SKM-1 treated with dmso at 0.1 percent for 144 hours (cell line): ENCODE measurements at regions not wholly inside any gene's neighbourhood (a gene's known extent, or its start where the extent isn't known, plus 50 kb on each side); places are given as distances from the start of the nearest gene placed in this dataset.
A peak's percentile ranks its signal among the peaks of the same experiment; 100 is the strongest.

Source experiments
- DNase-seq: peaks from one replicate; lab custom pipeline; 2025; ENCODE audit not compliant: unreplicated experiment; lab: John Stamatoyannopoulos, UW

DNA sequence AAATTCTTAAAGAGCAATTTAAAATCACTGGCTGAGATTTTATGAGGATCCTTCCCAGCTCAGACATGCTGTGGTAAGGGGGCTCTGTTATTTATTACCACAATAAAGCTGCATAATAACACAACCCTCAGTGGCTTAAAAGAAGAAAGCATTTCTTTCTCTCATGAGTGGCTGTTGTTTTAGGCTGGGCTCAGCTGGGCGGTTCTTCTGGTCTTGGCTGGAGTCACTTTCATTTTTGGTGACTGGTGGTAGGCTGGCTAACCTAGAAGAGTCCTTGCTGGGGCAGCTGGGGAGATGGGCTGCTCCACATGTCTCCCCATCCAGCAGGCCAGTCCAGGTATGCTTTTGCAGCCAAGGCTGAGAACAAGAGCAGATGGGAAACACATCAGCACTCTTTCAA, 113.0 kb upstream of the MSX1 start:
- DNase-seq: no peak

- DNase-seq: no peak
Observed at GRCh38 chr4:4740071-4740470, 119.4 kb upstream of the MSX1 start.

- DNase-seq: no peak
Observed at GRCh38 chr4:4735870-4736269, 123.6 kb upstream of the MSX1 start.

- DNase-seq: no peak
Observed at GRCh38 chr4:4735136-4735750, 124.2 kb upstream of the MSX1 start.

DNA sequence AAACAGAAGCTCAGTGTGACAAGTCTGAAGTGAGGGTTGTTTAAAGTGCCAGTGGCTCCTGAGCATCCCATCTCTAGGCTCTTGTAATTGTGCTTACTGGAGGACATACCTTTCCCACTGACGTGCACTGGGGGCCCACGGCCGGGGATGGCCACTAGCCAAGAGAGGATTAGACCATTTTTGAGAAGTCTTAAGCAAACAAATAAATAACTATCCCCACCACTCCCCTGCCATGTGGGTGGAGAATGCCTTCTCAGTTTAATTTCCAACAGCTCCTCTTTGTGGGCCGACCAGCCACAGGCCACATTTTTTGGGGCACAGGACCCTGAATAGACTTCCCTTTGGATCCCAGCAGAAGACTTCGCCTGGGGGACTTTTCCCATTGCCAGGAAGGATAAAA, 125.0 kb upstream of the MSX1 start:
- DNase-seq: no peak

DNA sequence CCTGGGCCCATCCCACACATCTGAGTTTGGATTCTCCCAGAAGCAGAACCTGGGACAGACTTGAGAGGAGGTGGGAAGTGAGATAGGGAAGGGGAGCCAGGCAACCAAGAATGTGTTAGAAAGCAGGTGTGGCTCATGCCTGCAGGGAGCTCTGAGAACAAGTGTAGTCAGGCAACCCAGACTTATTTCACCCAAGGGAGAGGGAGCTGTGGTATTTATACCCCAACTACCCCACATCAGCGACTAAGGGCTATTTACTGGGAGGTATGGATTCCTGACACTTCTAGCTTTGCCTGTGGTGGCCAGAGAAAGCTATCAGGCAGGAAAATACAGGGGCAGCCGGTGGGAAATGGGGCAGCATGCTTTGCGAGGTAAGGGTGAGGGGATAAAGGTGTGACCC, 125.8 kb upstream of the MSX1 start:
- no peak for DNase-seq

GRCh38 chr4:4730249-4730648, 129.2 kb upstream of the MSX1 start:
- no peak for DNase-seq

- DNase-seq: no peak
Observed at GRCh38 chr4:4729206-4729605, 130.3 kb upstream of the MSX1 start.

- no peak for DNase-seq
Observed at GRCh38 chr4:4727536-4727935, 131.9 kb upstream of the MSX1 start.

- no peak for DNase-seq
Observed at GRCh38 chr4:4726051-4726450, 133.4 kb upstream of the MSX1 start.

GRCh38 chr4:4724321-4724720, 135.1 kb upstream of the MSX1 start:
- no peak for DNase-seq

GRCh38 chr4:4721636-4722035, 137.8 kb upstream of the MSX1 start:
- DNase-seq: no peak

DNA sequence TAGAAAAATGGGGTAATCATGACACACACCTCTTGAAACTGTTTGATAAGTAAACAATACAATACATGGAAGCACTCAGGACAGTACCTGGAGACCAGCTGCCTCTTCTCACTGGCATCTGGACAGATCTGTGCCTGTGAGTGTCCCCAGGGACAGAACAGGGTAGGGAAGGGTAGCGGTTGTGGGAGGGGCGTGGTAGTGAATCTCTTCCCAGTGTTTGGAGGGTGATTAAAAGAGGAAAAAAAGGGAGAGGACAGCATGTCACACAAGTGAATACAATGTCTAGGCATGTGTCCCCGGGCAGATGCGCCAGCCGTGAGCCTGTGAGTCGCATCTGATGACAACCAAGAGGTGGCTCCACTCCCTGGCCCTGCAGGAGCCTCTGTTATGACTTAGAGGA, 138.8 kb upstream of the MSX1 start:
- no peak for DNase-seq

DNA sequence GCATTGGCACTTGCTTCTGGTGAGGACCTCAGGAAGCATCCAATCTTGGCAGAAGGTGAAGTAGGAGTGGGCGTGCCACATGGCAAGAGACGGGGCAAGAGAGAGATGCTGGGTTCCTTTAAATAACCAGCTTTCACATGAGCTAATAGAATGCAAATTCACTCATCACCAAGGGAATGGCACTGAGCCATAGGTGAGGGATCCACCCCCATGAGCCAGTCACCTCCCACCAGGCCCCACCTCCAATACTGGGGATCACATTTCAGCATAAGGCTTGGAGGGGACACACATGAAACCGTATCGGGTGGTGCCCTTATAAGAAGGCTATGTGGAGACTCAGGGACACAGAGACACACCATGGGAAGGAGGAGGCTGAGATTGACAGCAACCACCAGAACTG, 140.0 kb upstream of the MSX1 start:
- DNase-seq: no peak

- DNase-seq: no peak
Observed at GRCh38 chr4:4717692-4718091, 141.8 kb upstream of the MSX1 start.

GRCh38 chr4:4714331-4714730, 145.1 kb upstream of the MSX1 start:
- DNase-seq: no peak

DNA sequence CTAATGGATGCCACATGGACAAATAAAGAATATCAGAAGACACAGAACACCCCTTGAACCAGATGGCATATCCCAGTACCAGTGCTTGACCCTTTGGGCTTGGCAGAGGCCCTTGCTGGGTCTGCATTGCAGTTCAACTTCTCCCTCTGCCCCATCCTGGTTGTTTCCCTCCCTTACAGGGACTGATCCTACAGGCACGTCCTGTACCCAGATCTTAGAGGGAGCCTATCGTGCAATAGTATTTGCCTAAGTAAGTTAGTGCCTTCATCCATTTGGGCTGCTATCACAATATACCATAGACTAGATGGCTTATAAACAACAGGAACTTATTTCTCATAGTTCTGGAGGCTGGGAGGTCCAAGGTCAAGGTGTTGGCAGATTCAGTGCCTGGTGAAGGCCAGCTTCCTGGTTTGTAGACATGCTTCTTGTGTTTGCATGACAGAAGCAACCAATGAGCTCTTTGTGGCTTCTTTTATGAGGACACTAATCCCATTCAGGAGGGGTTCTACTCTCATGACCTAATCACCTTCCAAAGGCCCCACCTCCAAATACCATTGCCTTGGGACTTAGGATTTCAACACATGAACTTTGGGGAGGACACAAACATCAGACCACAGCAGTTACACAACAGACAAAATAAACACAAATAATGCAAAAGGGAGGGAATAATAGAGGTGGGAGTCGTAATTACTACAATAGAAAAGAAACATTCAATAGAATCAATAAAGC, 146.5 kb upstream of the MSX1 start:
- DNase-seq: no peak

- no peak for DNase-seq
Observed at GRCh38 chr4:4711902-4712301, 147.6 kb upstream of the MSX1 start.

- no peak for DNase-seq
Observed at GRCh38 chr4:4709736-4710135, 149.7 kb upstream of the MSX1 start.

DNA sequence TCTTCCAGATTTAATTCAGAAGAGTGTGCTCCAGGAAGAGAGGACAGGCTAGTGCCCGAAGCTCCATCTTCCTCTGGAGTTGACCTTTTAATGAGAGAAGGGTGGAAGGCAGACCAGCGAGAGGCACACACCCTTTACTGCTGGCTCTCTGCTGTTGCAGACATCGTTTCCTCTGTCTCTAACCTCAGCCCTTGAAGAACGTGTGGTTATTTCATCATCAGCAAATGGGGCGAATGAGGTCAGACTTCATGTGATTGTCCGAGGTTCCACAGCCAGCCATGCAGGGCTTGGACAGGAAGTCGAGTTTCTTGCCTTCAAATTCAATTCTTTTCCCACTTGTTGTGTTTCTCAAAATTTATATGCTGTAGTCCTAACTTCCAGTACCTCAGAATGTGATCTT, 155.2 kb upstream of the MSX1 start:
- peak; percentile 95 for DNase-seq

- no peak for DNase-seq
Observed at GRCh38 chr4:4697584-4697983, 155.7 kb upstream of the STX18 start.

GRCh38 chr4:4696530-4696929, 154.7 kb upstream of the STX18 start:
- no peak for DNase-seq

DNA sequence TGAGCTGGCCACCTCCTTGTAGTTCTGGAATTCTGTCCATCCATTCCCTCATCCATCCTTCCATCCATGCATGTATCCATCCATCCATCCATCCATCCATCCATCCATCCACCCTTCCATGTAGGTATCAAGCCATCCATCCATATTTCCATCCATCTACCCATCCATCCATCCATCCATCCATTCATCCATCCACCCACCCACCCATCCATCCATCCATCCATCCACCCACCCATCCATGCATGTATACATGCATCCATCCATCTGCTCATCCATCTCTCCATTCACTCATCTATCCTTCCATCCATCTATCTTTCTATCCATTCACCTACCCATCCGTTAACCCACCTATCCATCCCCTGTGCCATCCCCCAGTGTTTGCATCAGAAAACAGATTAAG, 153.6 kb upstream of the STX18 start:
- DNase-seq: no peak
